ENCODE measurements at regions not wholly inside any gene's neighbourhood (a gene's known extent, or its start where the extent isn't known, plus 50 kb on each side); places are given as distances from the start of the nearest gene placed in this dataset.
"Not testable (repeated sequence)": the region's sequence is repeated elsewhere in the genome, so short reads cannot be mapped to it uniquely, and the experiment has no call there.

GRCh38 chrX:2559124-2559523 is 58.3 kb upstream of the DHRSX start:
- no peak for DNase-seq (ENCODE audit: low spot score in 2 of 2)

GRCh38 chrX:2554891-2555290 is 54.1 kb upstream of the DHRSX start:
- WGBS = 88% methylated on average over 1 of the region's 1 CpG
- no peaks in the 10 kb centered on the region for H3K9me3 ChIP-seq
- H3K27ac ChIP-seq = no peak overlapping the region
- TF ChIP-seq CTCF (IDR thresholded peaks at IDR 0.05) = no peak
- no peaks in the 10 kb centered on the region for H3K36me3 ChIP-seq
- H3K4me1 ChIP-seq = no peaks in the 10 kb centered on the region
- H3K4me3 ChIP-seq = no peak overlapping the region
- peaks cover 4% of the 10 kb centered on the region for H3K27me3 ChIP-seq
- no peak for DNase-seq (ENCODE audit: low spot score in 2 of 2)

More at GRCh38 chrX:2559124-2559523, 58.3 kb upstream of the DHRSX start:
- WGBS = 50% methylated on average over 3 of the region's 3 CpGs
- peaks cover 4% of the 10 kb centered on the region for H3K27me3 ChIP-seq
- no peaks in the 10 kb centered on the region for H3K9me3 ChIP-seq
- no peaks in the 10 kb centered on the region for H3K36me3 ChIP-seq
- H3K4me3 ChIP-seq = no peak overlapping the region
- H3K4me1 ChIP-seq = no peaks in the 10 kb centered on the region
- no peak for TF ChIP-seq CTCF (IDR thresholded peaks at IDR 0.05)
- TF ChIP-seq POLR2A (IDR thresholded peaks at IDR 0.05) = no peak
- TF ChIP-seq EP300 (IDR thresholded peaks at IDR 0.05) = no peak
- TF ChIP-seq POLR2AphosphoS5 (IDR thresholded peaks at IDR 0.05) = no peak
- H3K27ac ChIP-seq = no peak overlapping the region

GRCh38 chrX:2554066-2554465 is 53.3 kb upstream of the DHRSX start:
- 79% methylated on average over 6 of the region's 6 CpGs for WGBS
- H3K27me3 ChIP-seq = not testable (repeated sequence)

GRCh38 chrX:2552621-2553201 is 51.9 kb upstream of the DHRSX start:
- Histone ChIP-seq H3K27ac (no peak overlapping the region), H3K4me3 (no peak overlapping the region), H3K27me3 (peaks cover 4% of the 10 kb centered on the region), H3K36me3 (no peaks in the 10 kb centered on the region), H3K9me3 (no peaks in the 10 kb centered on the region), H3K4me1 (no peaks in the 10 kb centered on the region)
- no peak for TF ChIP-seq POLR2AphosphoS5 (IDR thresholded peaks at IDR 0.05)
- no peak for TF ChIP-seq CTCF (IDR thresholded peaks at IDR 0.05)
- no peak for TF ChIP-seq POLR2A (IDR thresholded peaks at IDR 0.05)
- TF ChIP-seq EP300 (IDR thresholded peaks at IDR 0.05) = no peak
- no peak for DNase-seq (ENCODE audit: low spot score in 2 of 2)
- 27% methylated on average over 7 of the region's 7 CpGs for WGBS

More at GRCh38 chrX:2554066-2554465, 53.3 kb upstream of the DHRSX start:
- not testable (repeated sequence) for H3K36me3 ChIP-seq; H3K4me3 ChIP-seq; H3K4me1 ChIP-seq; H3K27ac ChIP-seq; H3K9me3 ChIP-seq; DNase-seq (ENCODE audit: low spot score in 2 of 2)

GRCh38 chrX:2550328-2551020 is 49.7 kb upstream of the DHRSX start:
- WGBS = 27% methylated on average over 9 of the region's 9 CpGs
- no peaks in the 10 kb centered on the region for H3K36me3 ChIP-seq
- TF ChIP-seq POLR2AphosphoS5 (IDR thresholded peaks at IDR 0.05) (no peak), CTCF (IDR thresholded peaks at IDR 0.05) (no peak), EP300 (IDR thresholded peaks at IDR 0.05) (no peak), POLR2A (IDR thresholded peaks at IDR 0.05) (no peak)
- H3K27ac ChIP-seq = no peak overlapping the region
- H3K9me3 ChIP-seq = no peaks in the 10 kb centered on the region
- DNase-seq (ENCODE audit: low spot score in 2 of 2) = no peak
- peaks cover 3% of the 10 kb centered on the region for H3K27me3 ChIP-seq
- H3K4me1 ChIP-seq = no peaks in the 10 kb centered on the region
- no peak overlapping the region for H3K4me3 ChIP-seq

Measured in suprapubic skin (tissue), 4 donors.